Choroid plexus epithelial cell (primary cell): ENCODE measurements at regions not wholly inside any gene's neighbourhood (a gene's known extent, or its start where the extent isn't known, plus 50 kb on each side); places are given as distances from the start of the nearest gene placed in this dataset.
"Not testable (repeated sequence)": the region's sequence is repeated elsewhere in the genome, so short reads cannot be mapped to it uniquely, and the experiment has no call there.

Experiments
- DNase-seq: peaks from one replicate; pipeline ENCODE4 v3.0.0-alpha.2; 2010; ENCODE audit warnings: low read depth
- H3K4me3 ChIP-seq: 2 replicates; pipeline ENCODE4 v1.5.1; 2011; ENCODE audit warnings: low read depth, mild to moderate bottlenecking, control low read depth, low read length, moderate library complexity
- TF ChIP-seq, protein P1 (sequence below): conservative IDR thresholded peaks from 2 replicates; pipeline ENCODE4 v1.5.1; 2011; ENCODE audit warnings: low read depth, mild to moderate bottlenecking, control low read depth, inconsistent platforms, low read length, moderate library complexity

- DNase-seq: no peak
- TF ChIP-seq, protein P1, sequence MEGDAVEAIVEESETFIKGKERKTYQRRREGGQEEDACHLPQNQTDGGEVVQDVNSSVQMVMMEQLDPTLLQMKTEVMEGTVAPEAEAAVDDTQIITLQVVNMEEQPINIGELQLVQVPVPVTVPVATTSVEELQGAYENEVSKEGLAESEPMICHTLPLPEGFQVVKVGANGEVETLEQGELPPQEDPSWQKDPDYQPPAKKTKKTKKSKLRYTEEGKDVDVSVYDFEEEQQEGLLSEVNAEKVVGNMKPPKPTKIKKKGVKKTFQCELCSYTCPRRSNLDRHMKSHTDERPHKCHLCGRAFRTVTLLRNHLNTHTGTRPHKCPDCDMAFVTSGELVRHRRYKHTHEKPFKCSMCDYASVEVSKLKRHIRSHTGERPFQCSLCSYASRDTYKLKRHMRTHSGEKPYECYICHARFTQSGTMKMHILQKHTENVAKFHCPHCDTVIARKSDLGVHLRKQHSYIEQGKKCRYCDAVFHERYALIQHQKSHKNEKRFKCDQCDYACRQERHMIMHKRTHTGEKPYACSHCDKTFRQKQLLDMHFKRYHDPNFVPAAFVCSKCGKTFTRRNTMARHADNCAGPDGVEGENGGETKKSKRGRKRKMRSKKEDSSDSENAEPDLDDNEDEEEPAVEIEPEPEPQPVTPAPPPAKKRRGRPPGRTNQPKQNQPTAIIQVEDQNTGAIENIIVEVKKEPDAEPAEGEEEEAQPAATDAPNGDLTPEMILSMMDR: no peak
- no peak overlapping the region for H3K4me3 ChIP-seq
These were observed 118.3 kb upstream of the ANKRD30BL start for GRCh38 chr2:132279930-132280615.

DNA sequence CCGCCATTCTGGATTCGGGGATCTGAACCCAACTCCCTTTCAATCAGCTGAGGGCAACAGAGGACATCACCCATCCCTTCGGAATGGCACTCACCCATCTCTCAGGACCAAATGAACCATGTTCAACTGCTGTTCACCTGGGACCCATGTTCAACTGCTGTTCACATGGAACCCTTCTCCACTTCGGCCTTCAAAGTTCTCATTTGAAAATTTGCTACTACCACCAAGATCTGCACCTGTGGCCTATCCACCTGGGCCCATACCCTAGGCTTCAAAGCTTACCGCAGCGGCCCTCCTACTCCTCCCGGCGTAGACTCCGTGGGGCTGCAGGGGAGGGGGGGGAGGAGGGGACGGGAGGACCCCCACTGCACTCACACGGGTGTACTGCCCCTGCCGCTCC, 119.2 kb upstream of the ANKRD30BL start:
- TF ChIP-seq, protein P1: no peak
- no peak for DNase-seq

GRCh38 chr2:132282104-132282503, 120.4 kb upstream of the ANKRD30BL start:
- not testable (repeated sequence) for DNase-seq, H3K4me3 ChIP-seq

More for the DNA sequence above, 119.2 kb upstream of the ANKRD30BL start:
- no peak overlapping the region for H3K4me3 ChIP-seq

- TF ChIP-seq, protein P1: no peak
- DNase-seq: no peak
- no peak overlapping the region for H3K4me3 ChIP-seq
These were observed 121.2 kb upstream of the ANKRD30BL start for GRCh38 chr2:132282911-132283310.

DNA sequence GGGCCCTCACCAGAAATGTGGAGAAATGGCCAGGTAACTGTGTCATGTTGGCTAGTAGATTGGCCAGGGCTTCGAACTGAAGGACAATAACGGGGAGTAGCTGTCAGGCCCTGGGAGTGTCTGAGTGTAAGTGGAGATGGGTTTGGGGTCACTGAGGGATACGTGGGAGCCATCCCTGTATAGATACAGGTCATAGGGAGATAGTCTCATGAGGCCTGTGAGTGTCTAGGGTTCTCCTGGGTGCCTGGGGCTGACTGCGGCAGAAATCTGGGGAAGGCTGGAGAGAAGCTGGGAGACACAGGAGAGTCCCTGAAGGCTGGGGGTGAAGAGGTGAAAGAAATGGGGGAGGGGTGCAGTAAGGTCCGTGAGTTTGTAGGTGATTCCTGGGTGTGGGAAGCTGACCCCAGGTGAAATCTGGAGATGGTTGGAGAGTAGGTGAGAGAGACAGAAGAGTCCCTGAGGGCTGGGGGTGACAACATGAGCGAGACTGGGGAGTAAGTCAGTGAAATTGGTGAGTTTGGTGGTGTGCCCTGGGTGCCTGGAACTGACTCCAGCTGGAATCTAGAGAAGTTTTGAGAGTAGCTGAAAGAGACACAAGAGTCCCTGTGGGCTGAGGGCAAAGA, 124.6 kb upstream of the ANKRD30BL start:
- H3K4me3 ChIP-seq, DNase-seq: not testable (repeated sequence)

- not testable (repeated sequence) for DNase-seq, H3K4me3 ChIP-seq
These were observed 126.2 kb upstream of the ANKRD30BL start for GRCh38 chr2:132287910-132288309.

GRCh38 chr2:132289138-132289537, 127.4 kb upstream of the ANKRD30BL start:
- H3K4me3 ChIP-seq, DNase-seq: not testable (repeated sequence)

- DNase-seq, H3K4me3 ChIP-seq: not testable (repeated sequence)
These were observed 126.8 kb upstream of the GPR39 start for GRCh38 chr2:132289812-132290211.

DNA sequence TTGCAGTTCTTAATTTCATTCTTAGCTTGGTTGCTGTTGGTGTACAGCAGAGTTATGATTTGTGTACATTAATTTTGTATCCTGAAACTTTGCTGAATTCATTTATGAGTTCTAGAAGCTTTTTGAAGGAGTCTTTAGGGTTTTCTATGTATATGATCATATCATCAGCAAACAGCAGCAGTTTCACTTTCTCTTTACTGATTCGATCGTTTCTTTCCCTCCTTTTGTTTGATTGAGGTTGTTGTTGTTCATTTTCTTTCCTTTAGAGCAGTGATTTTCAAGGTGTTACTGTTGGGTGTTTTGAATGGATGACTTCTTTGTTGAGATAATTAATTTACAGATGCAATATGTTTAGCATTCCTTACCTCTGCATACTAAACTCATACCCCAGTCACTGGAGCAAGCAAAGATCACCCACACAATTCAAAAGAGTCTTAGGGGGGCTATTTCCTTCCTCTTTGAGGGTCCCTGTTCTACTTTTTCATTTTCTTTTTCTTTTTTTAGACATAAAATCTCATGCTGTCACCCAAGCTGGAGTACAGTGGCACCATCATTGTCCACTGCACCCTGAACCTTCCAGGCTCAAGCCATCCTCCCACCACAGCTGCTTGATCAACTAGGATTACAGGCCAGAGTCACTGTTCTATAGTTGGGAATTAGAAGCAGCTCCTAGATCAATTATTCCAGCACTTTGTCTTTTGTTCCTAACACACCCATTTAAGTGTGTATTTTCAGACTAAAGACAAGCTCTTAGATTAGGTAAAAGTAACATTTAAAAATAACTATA, 115.8 kb upstream of the GPR39 start:
- not testable (repeated sequence) for DNase-seq, H3K4me3 ChIP-seq

GRCh38 chr2:132304661-132305380, 111.8 kb upstream of the GPR39 start:
- TF ChIP-seq, protein P1: peak; percentile 7
- DNase-seq: peak; percentile 36
- H3K4me3 ChIP-seq: peak overlapping the region; percentile 41

DNA sequence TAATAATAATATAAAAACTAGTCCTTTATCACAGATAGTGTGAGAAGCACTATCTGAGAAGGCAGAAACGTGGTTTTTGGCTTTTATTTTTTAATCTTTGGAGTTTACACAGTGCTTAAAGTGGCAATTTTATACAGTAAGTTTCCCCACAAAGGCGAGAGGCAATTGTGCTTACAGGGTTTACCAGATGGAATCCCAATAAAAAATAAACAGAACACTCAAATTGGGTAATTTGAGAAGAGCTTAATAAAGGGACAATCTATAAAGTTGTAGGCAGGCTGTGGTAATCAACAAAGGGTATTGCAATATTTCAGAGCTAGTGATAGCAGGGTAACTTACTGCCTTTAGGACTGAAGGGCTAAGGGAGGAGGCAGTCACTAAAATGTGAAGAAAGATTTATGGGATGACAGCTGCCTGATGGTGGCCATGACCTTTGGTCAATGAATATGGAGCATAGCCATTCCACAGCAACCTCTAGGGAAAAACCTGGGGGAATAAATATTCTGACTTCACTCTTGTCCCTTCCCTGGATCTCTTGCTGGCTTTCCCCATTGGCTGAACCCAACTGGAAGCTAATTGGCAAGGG, 108.9 kb upstream of the GPR39 start:
- not testable (repeated sequence) for H3K4me3 ChIP-seq, DNase-seq

DNA sequence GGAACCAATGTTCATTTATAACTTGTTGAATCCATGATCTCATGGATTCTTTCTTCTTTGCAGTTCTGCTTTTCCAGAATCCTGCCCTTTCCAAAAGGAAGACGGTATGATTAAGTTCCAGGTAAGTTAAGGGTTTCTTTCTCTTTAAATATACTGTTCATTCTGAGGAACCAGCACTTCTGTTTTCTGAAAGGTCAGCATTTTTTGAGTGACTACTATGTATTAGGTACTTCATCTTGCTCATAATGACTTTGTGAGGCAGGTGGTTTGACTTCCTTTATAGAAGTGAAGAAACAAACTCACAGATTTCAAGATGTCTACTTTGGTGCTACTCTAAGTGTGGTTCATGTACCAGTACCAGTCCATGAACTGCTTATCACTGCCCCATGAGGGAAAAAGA, 107.4 kb upstream of the GPR39 start:
- H3K4me3 ChIP-seq, DNase-seq: not testable (repeated sequence)

GRCh38 chr2:132315546-132315945, 101.1 kb upstream of the GPR39 start:
- DNase-seq, H3K4me3 ChIP-seq: not testable (repeated sequence)
